GM23338 (cell line): ENCODE measurements at regions not wholly inside any gene's neighbourhood (a gene's known extent, or its start where the extent isn't known, plus 50 kb on each side); places are given as distances from the start of the nearest gene placed in this dataset.

Experiments
- ATAC-seq: fragments of 200-7000 bp; cut with Tn5 transposase; 3 replicates; pipeline ENCODE4 v1.9.1; 2020
- DNase-seq: peaks from one replicate; pipeline ENCODE4 v3.0.0-alpha.2; 2015; ENCODE audit warnings: low spot score
- H2AFZ ChIP-seq: fragments of 200-600 bp; sonication (generic); 2 replicates; pipeline ENCODE4 v1.8.0; 2016; ENCODE audit warnings: antibody characterized with exemption, mild to moderate bottlenecking, moderate library complexity
- H3F3A ChIP-seq: fragments of 200-600 bp; sonication (generic); replicated peaks from 2 replicates; pipeline ENCODE4 v1.8.0; 2017; ENCODE audit warnings: antibody characterized with exemption, mixed run types, low read depth
- H3K27ac ChIP-seq: fragments of 200-600 bp; sonication (generic); 2 replicates; pipeline ENCODE4 v1.6.1; 2016; ENCODE audit warnings: low read depth
- H3K27me3 ChIP-seq: fragments of 200-600 bp; sonication (generic); 2 replicates; pipeline ENCODE4 v1.8.0; 2016; ENCODE audit warnings: mild to moderate bottlenecking, mixed run types, moderate library complexity; ENCODE audit not compliant: insufficient read depth
- H3K36me3 ChIP-seq: fragments of 200-600 bp; sonication (generic); 2 replicates; pipeline ENCODE4 v1.8.0; 2016; ENCODE audit warnings: mild to moderate bottlenecking; ENCODE audit not compliant: insufficient read depth
- H3K4me1 ChIP-seq: fragments of 200-600 bp; sonication (generic); 2 replicates; pipeline ENCODE4 v1.8.0; 2016; ENCODE audit warnings: mild to moderate bottlenecking, moderate library complexity; ENCODE audit not compliant: insufficient read depth
- H3K4me2 ChIP-seq: fragments of 200-600 bp; sonication (generic); 2 replicates; pipeline ENCODE4 v1.7.1; 2017; ENCODE audit warnings: mixed run types
- H3K4me3 ChIP-seq: fragments of 200-600 bp; sonication (generic); 2 replicates; pipeline ENCODE4 v1.6.1; 2016; ENCODE audit warnings: mixed run types
- H3K79me2 ChIP-seq: fragments of 200-600 bp; sonication (generic); replicated peaks from 2 replicates; pipeline ENCODE4 v1.8.0; 2017; ENCODE audit warnings: mild to moderate bottlenecking; ENCODE audit not compliant: insufficient read depth
- H3K9me2 ChIP-seq: fragments of 200-600 bp; sonication (generic); 2 replicates; pipeline ENCODE4 v1.8.0; 2017; ENCODE audit not compliant: insufficient read depth
- H4K20me1 ChIP-seq: fragments of 200-600 bp; sonication (generic); replicated peaks from 2 replicates; pipeline ENCODE4 v1.8.0; 2017; ENCODE audit warnings: mild to moderate bottlenecking; ENCODE audit not compliant: insufficient read depth
- H3K27ac Mint-ChIP-seq: 2 replicates; pipeline ENCODE4 v1.8.0; 2020; ENCODE audit warnings: inconsistent platforms, mild to moderate bottlenecking, moderate library complexity, mixed read lengths
- H3K27me3 Mint-ChIP-seq: 3 replicates; pipeline ENCODE4 v1.8.0; 2022; ENCODE audit warnings: low read depth, mild to moderate bottlenecking, moderate library complexity, mixed read lengths, inconsistent platforms; ENCODE audit not compliant: insufficient read depth, poor library complexity
- H3K36me3 Mint-ChIP-seq: 3 replicates; pipeline ENCODE4 v1.8.0; 2021; ENCODE audit warnings: low read depth, mild to moderate bottlenecking, inconsistent platforms, moderate library complexity, mixed read lengths
- H3K4me1 Mint-ChIP-seq: 3 replicates; pipeline ENCODE4 v1.8.0; 2020; ENCODE audit warnings: mild to moderate bottlenecking, inconsistent platforms, mixed read lengths
- H3K4me3 Mint-ChIP-seq: 3 replicates; pipeline ENCODE4 v1.8.0; 2021; ENCODE audit warnings: moderate library complexity, mild to moderate bottlenecking, inconsistent platforms, mixed read lengths
- H3K9me3 Mint-ChIP-seq: 3 replicates; pipeline ENCODE4 v1.8.0; 2020; ENCODE audit warnings: moderate library complexity, mild to moderate bottlenecking, inconsistent platforms, mixed read lengths
- CREB1 ChIP-seq: fragments of 250-450 bp; sonication (Bioruptor Pico); IDR thresholded peaks from 2 replicates; pipeline ENCODE4 v1.5.0; 2020; ENCODE audit warnings: low read depth, mild to moderate bottlenecking, moderate library complexity
- ETS1 ChIP-seq: IDR thresholded peaks from 2 replicates; pipeline ENCODE4 v1.6.1; 2016; ENCODE audit warnings: antibody characterized with exemption
- EZH2 ChIP-seq: fragments of 200-600 bp; sonication (generic); IDR thresholded peaks from one replicate; pipeline ENCODE4 v1.8.0; 2017; ENCODE audit warnings: antibody characterized with exemption, mild to moderate bottlenecking, low read depth; ENCODE audit not compliant: unreplicated experiment
- EZH2phosphoT487 ChIP-seq: fragments of 200-600 bp; sonication (generic); IDR thresholded peaks from one replicate; pipeline ENCODE4 v1.8.1; 2018; ENCODE audit warnings: antibody characterized with exemption; ENCODE audit not compliant: unreplicated experiment
- JUNB ChIP-seq: IDR thresholded peaks from one replicate; pipeline ENCODE4 v1.6.1; 2016; ENCODE audit warnings: antibody characterized with exemption; ENCODE audit not compliant: unreplicated experiment
- NANOG ChIP-seq: IDR thresholded peaks from 2 replicates; pipeline ENCODE4 v1.6.1; 2016; ENCODE audit warnings: antibody characterized with exemption, borderline replicate concordance
- POLR2AphosphoS5 ChIP-seq: IDR thresholded peaks from 2 replicates; pipeline ENCODE4 v1.6.1; 2016; ENCODE audit warnings: antibody characterized with exemption, low read depth
- STAT1 ChIP-seq: IDR thresholded peaks from one replicate; pipeline ENCODE4 v1.6.1; 2016; ENCODE audit warnings: antibody characterized with exemption; ENCODE audit not compliant: unreplicated experiment
- ZNF114 ChIP-seq: fragments of 250-450 bp; sonication (Bioruptor Pico); IDR thresholded peaks from 2 replicates; pipeline ENCODE4 v1.5.0; 2020; ENCODE audit warnings: mild to moderate bottlenecking, moderate library complexity
- ZNF331 ChIP-seq: fragments of 250-450 bp; sonication (Bioruptor Pico); IDR thresholded peaks from 2 replicates; pipeline ENCODE4 v1.5.0; 2020; ENCODE audit warnings: low read depth, mild to moderate bottlenecking, moderate library complexity
- TF ChIP-seq, protein P1 (sequence below): IDR thresholded peaks from one replicate; pipeline ENCODE4 v1.6.1; 2018; ENCODE audit warnings: antibody characterized with exemption; ENCODE audit not compliant: unreplicated experiment
- TF ChIP-seq, protein P2 (sequence below), 2 experiments: fragments of 200-600 bp in 1 of 2; sonication (generic) in 1 of 2; conservative IDR thresholded peaks; 2 replicates each; pipeline versions ENCODE4 v1.5.1 to v1.6.1; 2016 to 2017; ENCODE audit warnings: antibody characterized with exemption in 2 of 2, low read depth in 2 of 2, mild to moderate bottlenecking in 2 of 2, moderate library complexity in 1 of 2
- TF ChIP-seq, protein P3 (sequence below): fragments of 250-450 bp; sonication (Bioruptor Pico); IDR thresholded peaks from 2 replicates; pipeline ENCODE4 v1.5.0; 2020; ENCODE audit warnings: mild to moderate bottlenecking, moderate library complexity

- H3K4me2 ChIP-seq = no peak overlapping the region
- Mint-ChIP-seq H3K36me3 (no peaks in the 10 kb centered on the region), H3K4me3 (no peak overlapping the region), H3K4me1 (peaks cover 4% of the 10 kb centered on the region; the same call in 2 of the 3 replicates), H3K9me3 (no peaks in the 10 kb centered on the region), H3K27ac (no peak overlapping the region), H3K27me3 (no peaks in the 10 kb centered on the region)
- no peak overlapping the region; the same call in 1 of the 2 replicates for H2AFZ ChIP-seq
- no peaks in the 10 kb centered on the region for H3K36me3 ChIP-seq
- no peak for TF ChIP-seq STAT1
- TF ChIP-seq CREB1 (CRISPR knock-in tag) = no peak
- no peak for TF ChIP-seq ZNF114
- TF ChIP-seq JUNB = no peak
- no peak for TF ChIP-seq EZH2phosphoT487
- no peak for TF ChIP-seq NANOG
- no peak for TF ChIP-seq ZNF331
- TF ChIP-seq, protein P1, sequence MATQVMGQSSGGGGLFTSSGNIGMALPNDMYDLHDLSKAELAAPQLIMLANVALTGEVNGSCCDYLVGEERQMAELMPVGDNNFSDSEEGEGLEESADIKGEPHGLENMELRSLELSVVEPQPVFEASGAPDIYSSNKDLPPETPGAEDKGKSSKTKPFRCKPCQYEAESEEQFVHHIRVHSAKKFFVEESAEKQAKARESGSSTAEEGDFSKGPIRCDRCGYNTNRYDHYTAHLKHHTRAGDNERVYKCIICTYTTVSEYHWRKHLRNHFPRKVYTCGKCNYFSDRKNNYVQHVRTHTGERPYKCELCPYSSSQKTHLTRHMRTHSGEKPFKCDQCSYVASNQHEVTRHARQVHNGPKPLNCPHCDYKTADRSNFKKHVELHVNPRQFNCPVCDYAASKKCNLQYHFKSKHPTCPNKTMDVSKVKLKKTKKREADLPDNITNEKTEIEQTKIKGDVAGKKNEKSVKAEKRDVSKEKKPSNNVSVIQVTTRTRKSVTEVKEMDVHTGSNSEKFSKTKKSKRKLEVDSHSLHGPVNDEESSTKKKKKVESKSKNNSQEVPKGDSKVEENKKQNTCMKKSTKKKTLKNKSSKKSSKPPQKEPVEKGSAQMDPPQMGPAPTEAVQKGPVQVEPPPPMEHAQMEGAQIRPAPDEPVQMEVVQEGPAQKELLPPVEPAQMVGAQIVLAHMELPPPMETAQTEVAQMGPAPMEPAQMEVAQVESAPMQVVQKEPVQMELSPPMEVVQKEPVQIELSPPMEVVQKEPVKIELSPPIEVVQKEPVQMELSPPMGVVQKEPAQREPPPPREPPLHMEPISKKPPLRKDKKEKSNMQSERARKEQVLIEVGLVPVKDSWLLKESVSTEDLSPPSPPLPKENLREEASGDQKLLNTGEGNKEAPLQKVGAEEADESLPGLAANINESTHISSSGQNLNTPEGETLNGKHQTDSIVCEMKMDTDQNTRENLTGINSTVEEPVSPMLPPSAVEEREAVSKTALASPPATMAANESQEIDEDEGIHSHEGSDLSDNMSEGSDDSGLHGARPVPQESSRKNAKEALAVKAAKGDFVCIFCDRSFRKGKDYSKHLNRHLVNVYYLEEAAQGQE = no peak
- TF ChIP-seq ETS1 = no peak
- TF ChIP-seq POLR2AphosphoS5 = no peak
- TF ChIP-seq, protein P2, sequence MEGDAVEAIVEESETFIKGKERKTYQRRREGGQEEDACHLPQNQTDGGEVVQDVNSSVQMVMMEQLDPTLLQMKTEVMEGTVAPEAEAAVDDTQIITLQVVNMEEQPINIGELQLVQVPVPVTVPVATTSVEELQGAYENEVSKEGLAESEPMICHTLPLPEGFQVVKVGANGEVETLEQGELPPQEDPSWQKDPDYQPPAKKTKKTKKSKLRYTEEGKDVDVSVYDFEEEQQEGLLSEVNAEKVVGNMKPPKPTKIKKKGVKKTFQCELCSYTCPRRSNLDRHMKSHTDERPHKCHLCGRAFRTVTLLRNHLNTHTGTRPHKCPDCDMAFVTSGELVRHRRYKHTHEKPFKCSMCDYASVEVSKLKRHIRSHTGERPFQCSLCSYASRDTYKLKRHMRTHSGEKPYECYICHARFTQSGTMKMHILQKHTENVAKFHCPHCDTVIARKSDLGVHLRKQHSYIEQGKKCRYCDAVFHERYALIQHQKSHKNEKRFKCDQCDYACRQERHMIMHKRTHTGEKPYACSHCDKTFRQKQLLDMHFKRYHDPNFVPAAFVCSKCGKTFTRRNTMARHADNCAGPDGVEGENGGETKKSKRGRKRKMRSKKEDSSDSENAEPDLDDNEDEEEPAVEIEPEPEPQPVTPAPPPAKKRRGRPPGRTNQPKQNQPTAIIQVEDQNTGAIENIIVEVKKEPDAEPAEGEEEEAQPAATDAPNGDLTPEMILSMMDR (conservative IDR thresholded peaks at IDR 0.05; ENCODE audit: low read depth in 2 of 2) = no peak
- TF ChIP-seq, protein P3, sequence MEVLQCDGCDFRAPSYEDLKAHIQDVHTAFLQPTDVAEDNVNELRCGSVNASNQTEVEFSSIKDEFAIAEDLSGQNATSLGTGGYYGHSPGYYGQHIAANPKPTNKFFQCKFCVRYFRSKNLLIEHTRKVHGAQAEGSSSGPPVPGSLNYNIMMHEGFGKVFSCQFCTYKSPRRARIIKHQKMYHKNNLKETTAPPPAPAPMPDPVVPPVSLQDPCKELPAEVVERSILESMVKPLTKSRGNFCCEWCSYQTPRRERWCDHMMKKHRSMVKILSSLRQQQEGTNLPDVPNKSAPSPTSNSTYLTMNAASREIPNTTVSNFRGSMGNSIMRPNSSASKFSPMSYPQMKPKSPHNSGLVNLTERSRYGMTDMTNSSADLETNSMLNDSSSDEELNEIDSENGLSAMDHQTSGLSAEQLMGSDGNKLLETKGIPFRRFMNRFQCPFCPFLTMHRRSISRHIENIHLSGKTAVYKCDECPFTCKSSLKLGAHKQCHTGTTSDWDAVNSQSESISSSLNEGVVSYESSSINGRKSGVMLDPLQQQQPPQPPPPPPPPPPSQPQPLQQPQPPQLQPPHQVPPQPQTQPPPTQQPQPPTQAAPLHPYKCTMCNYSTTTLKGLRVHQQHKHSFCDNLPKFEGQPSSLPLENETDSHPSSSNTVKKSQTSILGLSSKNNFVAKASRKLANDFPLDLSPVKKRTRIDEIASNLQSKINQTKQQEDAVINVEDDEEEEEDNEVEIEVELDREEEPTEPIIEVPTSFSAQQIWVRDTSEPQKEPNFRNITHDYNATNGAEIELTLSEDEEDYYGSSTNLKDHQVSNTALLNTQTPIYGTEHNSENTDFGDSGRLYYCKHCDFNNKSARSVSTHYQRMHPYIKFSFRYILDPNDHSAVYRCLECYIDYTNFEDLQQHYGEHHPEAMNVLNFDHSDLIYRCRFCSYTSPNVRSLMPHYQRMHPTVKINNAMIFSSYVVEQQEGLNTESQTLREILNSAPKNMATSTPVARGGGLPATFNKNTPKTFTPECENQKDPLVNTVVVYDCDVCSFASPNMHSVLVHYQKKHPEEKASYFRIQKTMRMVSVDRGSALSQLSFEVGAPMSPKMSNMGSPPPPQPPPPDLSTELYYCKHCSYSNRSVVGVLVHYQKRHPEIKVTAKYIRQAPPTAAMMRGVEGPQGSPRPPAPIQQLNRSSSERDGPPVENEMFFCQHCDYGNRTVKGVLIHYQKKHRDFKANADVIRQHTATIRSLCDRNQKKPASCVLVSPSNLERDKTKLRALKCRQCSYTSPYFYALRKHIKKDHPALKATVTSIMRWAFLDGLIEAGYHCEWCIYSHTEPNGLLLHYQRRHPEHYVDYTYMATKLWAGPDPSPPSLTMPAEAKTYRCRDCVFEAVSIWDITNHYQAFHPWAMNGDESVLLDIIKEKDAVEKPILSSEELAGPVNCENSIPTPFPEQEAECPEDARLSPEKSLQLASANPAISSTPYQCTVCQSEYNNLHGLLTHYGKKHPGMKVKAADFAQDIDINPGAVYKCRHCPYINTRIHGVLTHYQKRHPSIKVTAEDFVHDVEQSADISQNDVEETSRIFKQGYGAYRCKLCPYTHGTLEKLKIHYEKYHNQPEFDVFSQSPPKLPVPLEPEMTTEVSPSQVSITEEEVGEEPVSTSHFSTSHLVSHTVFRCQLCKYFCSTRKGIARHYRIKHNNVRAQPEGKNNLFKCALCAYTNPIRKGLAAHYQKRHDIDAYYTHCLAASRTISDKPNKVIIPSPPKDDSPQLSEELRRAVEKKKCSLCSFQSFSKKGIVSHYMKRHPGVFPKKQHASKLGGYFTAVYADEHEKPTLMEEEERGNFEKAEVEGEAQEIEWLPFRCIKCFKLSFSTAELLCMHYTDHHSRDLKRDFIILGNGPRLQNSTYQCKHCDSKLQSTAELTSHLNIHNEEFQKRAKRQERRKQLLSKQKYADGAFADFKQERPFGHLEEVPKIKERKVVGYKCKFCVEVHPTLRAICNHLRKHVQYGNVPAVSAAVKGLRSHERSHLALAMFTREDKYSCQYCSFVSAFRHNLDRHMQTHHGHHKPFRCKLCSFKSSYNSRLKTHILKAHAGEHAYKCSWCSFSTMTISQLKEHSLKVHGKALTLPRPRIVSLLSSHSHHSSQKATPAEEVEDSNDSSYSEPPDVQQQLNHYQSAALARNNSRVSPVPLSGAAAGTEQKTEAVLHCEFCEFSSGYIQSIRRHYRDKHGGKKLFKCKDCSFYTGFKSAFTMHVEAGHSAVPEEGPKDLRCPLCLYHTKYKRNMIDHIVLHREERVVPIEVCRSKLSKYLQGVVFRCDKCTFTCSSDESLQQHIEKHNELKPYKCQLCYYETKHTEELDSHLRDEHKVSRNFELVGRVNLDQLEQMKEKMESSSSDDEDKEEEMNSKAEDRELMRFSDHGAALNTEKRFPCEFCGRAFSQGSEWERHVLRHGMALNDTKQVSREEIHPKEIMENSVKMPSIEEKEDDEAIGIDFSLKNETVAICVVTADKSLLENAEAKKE (CRISPR knock-in tag) = no peak
- TF ChIP-seq EZH2 = no peak
- no peaks in the 10 kb centered on the region for H3K79me2 ChIP-seq
- no peaks in the 10 kb centered on the region for H4K20me1 ChIP-seq
- H3K27me3 ChIP-seq = no peaks in the 10 kb centered on the region
- DNase-seq (peak; percentile 35), ATAC-seq (peak; percentile 59; the same call in 2 of the 3 replicates)
- H3K9me2 ChIP-seq = no peaks in the 10 kb centered on the region
- no peak overlapping the region for H3K27ac ChIP-seq
- H3K4me3 ChIP-seq = no peak overlapping the region
- H3F3A ChIP-seq = no peaks in the 10 kb centered on the region
- no peaks in the 10 kb centered on the region for H3K4me1 ChIP-seq
Observed at GRCh38 chr2:40773291-40773690, 321.4 kb upstream of the SLC8A1 start.
